HepG2 (cell line): ENCODE measurements at regions not wholly inside any gene's neighbourhood (a gene's known extent, or its start where the extent isn't known, plus 50 kb on each side); places are given as distances from the start of the nearest gene placed in this dataset.

Experiments
- ADNP ChIP-seq: sonication (generic); formaldehyde crosslinking; IDR thresholded peaks from 2 replicates; pipeline ENCODE4 v1.4.0; 2020; ENCODE audit warnings: missing genetic modification reagents
- ELF3 ChIP-seq: IDR thresholded peaks from 2 replicates; pipeline ENCODE4 v1.6.1; 2016; ENCODE audit warnings: missing genetic modification reagents, missing compliant biosample characterization
- EP300 ChIP-seq, 3 experiments: sonication (generic) in 1 of 3; formaldehyde crosslinking in 1 of 3; IDR thresholded peaks; 2 replicates each; pipeline versions ENCODE4 v1.5.1 to v1.6.1; 2011 to 2020; ENCODE audit warnings: low read depth in 2 of 3, low read length in 2 of 3, borderline replicate concordance in 1 of 3, improper control_type of control experiment in 1 of 3, mild to moderate bottlenecking in 1 of 3, missing genetic modification reagents in 1 of 3, moderate library complexity in 1 of 3
- HMG20B ChIP-seq: conservative IDR thresholded peaks from 2 replicates; pipeline ENCODE4 v1.6.1; 2016; ENCODE audit warnings: missing genetic modification reagents, missing compliant biosample characterization
- HOXA5 ChIP-seq: sonication (generic); formaldehyde crosslinking; IDR thresholded peaks from 2 replicates; pipeline ENCODE4 v1.4.0; 2020; ENCODE audit warnings: missing genetic modification reagents
- JUNB ChIP-seq: sonication (generic); formaldehyde crosslinking; IDR thresholded peaks from 2 replicates; pipeline ENCODE4 v1.8.0; 2022; ENCODE audit warnings: missing genetic modification reagents, mild to moderate bottlenecking, borderline replicate concordance
- KLF6 ChIP-seq: IDR thresholded peaks from 2 replicates; pipeline ENCODE4 v1.8.0; 2016; ENCODE audit warnings: missing biosample characterization, missing genetic modification reagents
- MED1 ChIP-seq: sonication (generic); formaldehyde crosslinking; IDR thresholded peaks from 2 replicates; pipeline ENCODE4 v1.4.0; 2020; ENCODE audit warnings: missing genetic modification reagents
- NFATC3 ChIP-seq: sonication (generic); formaldehyde crosslinking; IDR thresholded peaks from 2 replicates; pipeline ENCODE4 v1.5.1; 2020; ENCODE audit warnings: mild to moderate bottlenecking, missing genetic modification reagents
- SALL2 ChIP-seq: sonication (generic); formaldehyde crosslinking; IDR thresholded peaks from 2 replicates; pipeline ENCODE4 v1.8.1; 2023; ENCODE audit warnings: mild to moderate bottlenecking, missing genetic modification reagents, inconsistent platforms
- TBX2 ChIP-seq: sonication (generic); formaldehyde crosslinking; IDR thresholded peaks from 2 replicates; pipeline ENCODE4 v1.5.0; 2020; ENCODE audit warnings: missing genetic modification reagents, mild to moderate bottlenecking, borderline replicate concordance
- TEAD3 ChIP-seq: optimal IDR thresholded peaks from 2 replicates; pipeline ENCODE3; 2016; ENCODE audit warnings: borderline replicate concordance
- TP53 ChIP-seq: sonication (generic); formaldehyde crosslinking; conservative IDR thresholded peaks from 2 replicates; pipeline ENCODE4 v1.4.0; 2020; ENCODE audit warnings: missing genetic modification reagents
- YEATS4 ChIP-seq: sonication (generic); formaldehyde crosslinking; IDR thresholded peaks from 2 replicates; pipeline ENCODE4 v1.4.0; 2020; ENCODE audit warnings: missing genetic modification reagents, borderline replicate concordance
- ZBTB3 ChIP-seq: sonication (generic); formaldehyde crosslinking; IDR thresholded peaks from 2 replicates; pipeline ENCODE4 v1.4.0; 2020; ENCODE audit warnings: low read depth, mild to moderate bottlenecking, moderate library complexity, missing genetic modification reagents, borderline replicate concordance
- TF ChIP-seq, protein P1 (sequence below): sonication (generic); formaldehyde crosslinking; IDR thresholded peaks from 2 replicates; pipeline ENCODE4 v1.4.0; 2020; ENCODE audit warnings: missing genetic modification reagents
- TF ChIP-seq, protein P2 (sequence below), 2 experiments: sonication (generic) in 1 of 2; formaldehyde crosslinking in 1 of 2; IDR thresholded peaks; 2 replicates each; pipeline versions ENCODE4 v1.6.1 to v1.9.0; 2014 to 2022; ENCODE audit warnings: antibody characterized with exemption in 1 of 2, borderline replicate concordance in 1 of 2, inconsistent platforms in 1 of 2, low read depth in 1 of 2, missing genetic modification reagents in 1 of 2
- TF ChIP-seq, protein P3 (sequence below): sonication (generic); formaldehyde crosslinking; IDR thresholded peaks from 2 replicates; pipeline ENCODE4 v1.4.0; 2020; ENCODE audit warnings: missing genetic modification reagents

DNA sequence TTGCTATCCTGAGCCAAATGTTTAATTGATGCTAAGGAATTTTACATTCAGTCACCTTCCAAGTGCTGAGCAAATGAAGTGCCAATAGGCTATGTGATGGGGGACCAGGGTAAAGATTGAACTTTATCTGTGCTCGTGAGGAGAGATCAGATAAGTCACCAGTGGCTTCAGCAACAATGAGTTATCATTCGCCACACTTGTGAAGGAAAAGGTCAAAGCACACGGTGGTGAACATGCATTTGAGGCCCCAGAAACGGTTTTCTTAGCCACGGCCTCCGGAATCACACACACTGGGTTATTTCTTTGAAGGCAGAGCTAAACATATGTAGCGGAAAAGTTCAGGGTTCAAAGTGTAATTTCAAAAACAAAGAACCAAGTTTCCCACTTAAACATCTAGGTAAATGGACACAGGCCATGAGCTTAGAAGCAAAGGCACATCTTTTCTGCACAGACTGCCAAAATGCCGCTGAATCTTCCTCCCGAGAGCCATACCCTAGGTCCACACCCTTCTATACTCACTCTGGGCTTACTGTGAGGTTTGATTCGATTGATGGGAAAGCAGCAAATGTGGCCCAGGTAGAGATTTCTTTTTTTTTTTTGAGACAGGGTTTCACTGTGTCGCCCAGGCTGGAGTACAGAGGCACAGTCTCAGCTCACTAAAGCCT lies 268.5 kb downstream of the SHQ1 start (continued):
- TF ChIP-seq, protein P1, sequence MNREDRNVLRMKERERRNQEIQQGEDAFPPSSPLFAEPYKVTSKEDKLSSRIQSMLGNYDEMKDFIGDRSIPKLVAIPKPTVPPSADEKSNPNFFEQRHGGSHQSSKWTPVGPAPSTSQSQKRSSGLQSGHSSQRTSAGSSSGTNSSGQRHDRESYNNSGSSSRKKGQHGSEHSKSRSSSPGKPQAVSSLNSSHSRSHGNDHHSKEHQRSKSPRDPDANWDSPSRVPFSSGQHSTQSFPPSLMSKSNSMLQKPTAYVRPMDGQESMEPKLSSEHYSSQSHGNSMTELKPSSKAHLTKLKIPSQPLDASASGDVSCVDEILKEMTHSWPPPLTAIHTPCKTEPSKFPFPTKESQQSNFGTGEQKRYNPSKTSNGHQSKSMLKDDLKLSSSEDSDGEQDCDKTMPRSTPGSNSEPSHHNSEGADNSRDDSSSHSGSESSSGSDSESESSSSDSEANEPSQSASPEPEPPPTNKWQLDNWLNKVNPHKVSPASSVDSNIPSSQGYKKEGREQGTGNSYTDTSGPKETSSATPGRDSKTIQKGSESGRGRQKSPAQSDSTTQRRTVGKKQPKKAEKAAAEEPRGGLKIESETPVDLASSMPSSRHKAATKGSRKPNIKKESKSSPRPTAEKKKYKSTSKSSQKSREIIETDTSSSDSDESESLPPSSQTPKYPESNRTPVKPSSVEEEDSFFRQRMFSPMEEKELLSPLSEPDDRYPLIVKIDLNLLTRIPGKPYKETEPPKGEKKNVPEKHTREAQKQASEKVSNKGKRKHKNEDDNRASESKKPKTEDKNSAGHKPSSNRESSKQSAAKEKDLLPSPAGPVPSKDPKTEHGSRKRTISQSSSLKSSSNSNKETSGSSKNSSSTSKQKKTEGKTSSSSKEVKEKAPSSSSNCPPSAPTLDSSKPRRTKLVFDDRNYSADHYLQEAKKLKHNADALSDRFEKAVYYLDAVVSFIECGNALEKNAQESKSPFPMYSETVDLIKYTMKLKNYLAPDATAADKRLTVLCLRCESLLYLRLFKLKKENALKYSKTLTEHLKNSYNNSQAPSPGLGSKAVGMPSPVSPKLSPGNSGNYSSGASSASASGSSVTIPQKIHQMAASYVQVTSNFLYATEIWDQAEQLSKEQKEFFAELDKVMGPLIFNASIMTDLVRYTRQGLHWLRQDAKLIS (CRISPR knock-in tag) = 0 out of 2 replicates have a peak, but pooled peaks have one; percentile 43
- TF ChIP-seq EP300 (IDR thresholded peaks at IDR 0.05; ENCODE audit: low read depth in 2 of 2, low read length in 2 of 2) = peak in 1 of 2 experiments; percentile 90; a peak in 2 of 4 replicates
- peak; percentile 63 for TF ChIP-seq EP300 (CRISPR knock-in tag; IDR thresholded peaks at IDR 0.05; ENCODE audit: borderline replicate concordance)
- TF ChIP-seq, protein P2, sequence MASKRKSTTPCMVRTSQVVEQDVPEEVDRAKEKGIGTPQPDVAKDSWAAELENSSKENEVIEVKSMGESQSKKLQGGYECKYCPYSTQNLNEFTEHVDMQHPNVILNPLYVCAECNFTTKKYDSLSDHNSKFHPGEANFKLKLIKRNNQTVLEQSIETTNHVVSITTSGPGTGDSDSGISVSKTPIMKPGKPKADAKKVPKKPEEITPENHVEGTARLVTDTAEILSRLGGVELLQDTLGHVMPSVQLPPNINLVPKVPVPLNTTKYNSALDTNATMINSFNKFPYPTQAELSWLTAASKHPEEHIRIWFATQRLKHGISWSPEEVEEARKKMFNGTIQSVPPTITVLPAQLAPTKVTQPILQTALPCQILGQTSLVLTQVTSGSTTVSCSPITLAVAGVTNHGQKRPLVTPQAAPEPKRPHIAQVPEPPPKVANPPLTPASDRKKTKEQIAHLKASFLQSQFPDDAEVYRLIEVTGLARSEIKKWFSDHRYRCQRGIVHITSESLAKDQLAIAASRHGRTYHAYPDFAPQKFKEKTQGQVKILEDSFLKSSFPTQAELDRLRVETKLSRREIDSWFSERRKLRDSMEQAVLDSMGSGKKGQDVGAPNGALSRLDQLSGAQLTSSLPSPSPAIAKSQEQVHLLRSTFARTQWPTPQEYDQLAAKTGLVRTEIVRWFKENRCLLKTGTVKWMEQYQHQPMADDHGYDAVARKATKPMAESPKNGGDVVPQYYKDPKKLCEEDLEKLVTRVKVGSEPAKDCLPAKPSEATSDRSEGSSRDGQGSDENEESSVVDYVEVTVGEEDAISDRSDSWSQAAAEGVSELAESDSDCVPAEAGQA (IDR thresholded peaks at IDR 0.05; ENCODE audit: low read depth) = no peak; the same call in 1 of the 2 replicates
- TF ChIP-seq, protein P2 (CRISPR knock-in tag; IDR thresholded peaks at IDR 0.05; ENCODE audit: borderline replicate concordance) = peak; percentile 30; the same call in 1 of the 2 replicates
- TF ChIP-seq, protein P3, sequence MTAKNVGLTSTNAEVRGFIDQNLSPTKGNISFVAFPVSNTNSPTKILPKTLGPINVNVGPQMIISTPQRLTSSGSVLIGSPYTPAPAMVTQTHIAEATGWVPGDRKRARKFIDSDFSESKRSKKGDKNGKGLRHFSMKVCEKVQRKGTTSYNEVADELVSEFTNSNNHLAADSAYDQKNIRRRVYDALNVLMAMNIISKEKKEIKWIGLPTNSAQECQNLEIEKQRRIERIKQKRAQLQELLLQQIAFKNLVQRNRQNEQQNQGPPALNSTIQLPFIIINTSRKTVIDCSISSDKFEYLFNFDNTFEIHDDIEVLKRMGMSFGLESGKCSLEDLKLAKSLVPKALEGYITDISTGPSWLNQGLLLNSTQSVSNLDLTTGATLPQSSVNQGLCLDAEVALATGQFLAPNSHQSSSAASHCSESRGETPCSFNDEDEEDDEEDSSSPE (CRISPR knock-in tag) = peak; percentile 49; the same call in 1 of the 2 replicates
- TF ChIP-seq JUNB (CRISPR knock-in tag) = peak; percentile 56; the same call in 1 of the 2 replicates
- TF ChIP-seq MED1 = peak; percentile 94
- TF ChIP-seq SALL2 = 0 out of 2 replicates have a peak, but pooled peaks have one; percentile 50
- TF ChIP-seq ADNP = no peak
- TF ChIP-seq HOXA5 (CRISPR knock-in tag) = 0 out of 2 replicates have a peak, but pooled peaks have one; percentile 51
- TF ChIP-seq YEATS4 (CRISPR knock-in tag) = peak; percentile 82
- TF ChIP-seq NFATC3 (CRISPR knock-in tag) = 0 out of 2 replicates have a peak, but pooled peaks have one; percentile 23
- peak; percentile 67 for TF ChIP-seq TEAD3 (CRISPR knock-in tag)
- 0 out of 2 replicates have a peak, but pooled peaks have one; percentile 22 for TF ChIP-seq KLF6
- peak; percentile 86; the same call in 1 of the 2 replicates for TF ChIP-seq ELF3 (CRISPR knock-in tag)
- 0 out of 2 replicates have a peak, but pooled peaks have one; percentile 38 for TF ChIP-seq ZBTB3 (CRISPR knock-in tag)
- TF ChIP-seq TP53 (CRISPR knock-in tag) = no peak
- TF ChIP-seq HMG20B = no peak
- TF ChIP-seq TBX2 (CRISPR knock-in tag) = peak; percentile 94
